ENCODE measurements at regions not wholly inside any gene's neighbourhood (a gene's known extent, or its start where the extent isn't known, plus 50 kb on each side); places are given as distances from the start of the nearest gene placed in this dataset.
"Not testable (repeated sequence)": the region's sequence is repeated elsewhere in the genome, so short reads cannot be mapped to it uniquely, and the experiment has no call there.

- TF ChIP-seq EP300 (IDR thresholded peaks at IDR 0.05): no peak
- TF ChIP-seq CTCF (IDR thresholded peaks at IDR 0.05): no peak
- no peak for TF ChIP-seq POLR2A (IDR thresholded peaks at IDR 0.05)
- no peak overlapping the region for H3K27ac ChIP-seq
- H3K4me1 ChIP-seq (ENCODE audit: insufficient read depth): no peaks in the 10 kb centered on the region
- no peak for DNase-seq
- no peaks in the 10 kb centered on the region for H3K9me3 ChIP-seq
- intact Hi-C loops (cut with DNase I): no loop called here
- WGBS, 3 donors: 87 to 93% (median 90%) methylated on average over 1 of the region's 1 CpG
- no peaks in the 10 kb centered on the region for H3K27me3 ChIP-seq
- no peaks in the 10 kb centered on the region for H3K36me3 ChIP-seq
- H3K4me3 ChIP-seq: no peak overlapping the region
These were observed 118.3 kb upstream of the DUSP22 start for GRCh38 chr6:174036-174435.

GRCh38 chr6:175680-176079 lies 116.6 kb upstream of the DUSP22 start:
- Histone ChIP-seq H3K36me3 (no peaks in the 10 kb centered on the region), H3K9me3 (no peaks in the 10 kb centered on the region), H3K27ac (no peak overlapping the region), H3K4me1 (ENCODE audit: insufficient read depth) (no peaks in the 10 kb centered on the region), H3K27me3 (no peaks in the 10 kb centered on the region), H3K4me3 (no peak overlapping the region)
- 67 to 75% (median 72%) methylated on average over 2 of the region's 2 CpGs for WGBS, 3 donors
- intact Hi-C loops (cut with DNase I): no loop called here
- TF ChIP-seq POLR2A (IDR thresholded peaks at IDR 0.05) (no peak), EP300 (IDR thresholded peaks at IDR 0.05) (no peak), CTCF (IDR thresholded peaks at IDR 0.05) (no peak)
- no peak for DNase-seq

GRCh38 chr6:176766-177165 lies 115.5 kb upstream of the DUSP22 start:
- TF ChIP-seq CTCF (IDR thresholded peaks at IDR 0.05) (no peak), EP300 (IDR thresholded peaks at IDR 0.05) (no peak), POLR2A (IDR thresholded peaks at IDR 0.05) (no peak)
- WGBS, 3 donors: 74 to 77% (median 76%) methylated on average over 7 of the region's 7 CpGs
- H3K4me1 ChIP-seq (ENCODE audit: insufficient read depth): no peaks in the 10 kb centered on the region
- DNase-seq: no peak
- intact Hi-C loops (cut with DNase I): no loop called here
- H3K9me3 ChIP-seq: no peaks in the 10 kb centered on the region
- H3K27me3 ChIP-seq: no peaks in the 10 kb centered on the region
- no peak overlapping the region for H3K4me3 ChIP-seq
- no peaks in the 10 kb centered on the region for H3K36me3 ChIP-seq
- no peak overlapping the region for H3K27ac ChIP-seq

- no peaks in the 10 kb centered on the region for H3K4me1 ChIP-seq (ENCODE audit: insufficient read depth)
- H3K36me3 ChIP-seq: no peaks in the 10 kb centered on the region
- TF ChIP-seq EP300 (IDR thresholded peaks at IDR 0.05) (no peak), POLR2A (IDR thresholded peaks at IDR 0.05) (no peak), CTCF (IDR thresholded peaks at IDR 0.05) (no peak)
- no peak for DNase-seq
- intact Hi-C loops (cut with DNase I): no loop called here
- no peaks in the 10 kb centered on the region for H3K9me3 ChIP-seq
- H3K27me3 ChIP-seq: no peaks in the 10 kb centered on the region
- no peak overlapping the region for H3K27ac ChIP-seq
- WGBS, 3 donors: 85 to 94% (median 89%) methylated on average over 11 of the region's 11 CpGs
- H3K4me3 ChIP-seq: no peak overlapping the region
These were observed 114.2 kb upstream of the DUSP22 start for GRCh38 chr6:178119-178518.

GRCh38 chr6:178929-179328 lies 113.4 kb upstream of the DUSP22 start:
- H3K36me3 ChIP-seq; DNase-seq; intact Hi-C loops (cut with DNase I); H3K4me1 ChIP-seq (ENCODE audit: insufficient read depth); H3K4me3 ChIP-seq; H3K27ac ChIP-seq; H3K9me3 ChIP-seq; H3K27me3 ChIP-seq: not testable (repeated sequence)
- WGBS, 3 donors: 80 to 88% (median 86%) methylated on average over 5 of the region's 5 CpGs
